GM12892 (cell line): ENCODE measurements at regions not wholly inside any gene's neighbourhood (a gene's known extent, or its start where the extent isn't known, plus 50 kb on each side); places are given as distances from the start of the nearest gene placed in this dataset.

Experiments
- POLR2A ChIP-seq: IDR thresholded peaks from 2 replicates; pipeline ENCODE4 v1.6.1; 2011; ENCODE audit warnings: low read depth, low read length, control low read depth
- POLR2AphosphoS5 ChIP-seq: IDR thresholded peaks from 2 replicates; pipeline ENCODE4 v1.6.1; 2011; ENCODE audit warnings: low read depth, low read length, control low read depth
- TAF1 ChIP-seq: IDR thresholded peaks from 2 replicates; pipeline ENCODE4 v1.6.1; 2011; ENCODE audit warnings: low read depth, mild to moderate bottlenecking, control low read depth, low read length, borderline replicate concordance

GRCh38 chr11:70838198-70838597 lies 414.2 kb downstream of the SHANK2 start:
- TF ChIP-seq POLR2A = no peak
- TF ChIP-seq POLR2AphosphoS5 = no peak
- TF ChIP-seq TAF1 = no peak
